CD14-positive monocyte (primary cell): ENCODE measurements at regions not wholly inside any gene's neighbourhood (a gene's known extent, or its start where the extent isn't known, plus 50 kb on each side); places are given as distances from the start of the nearest gene placed in this dataset.

Experiments used
- DNase-seq, 3 donors: peaks; one replicate each; pipeline ENCODE4 v3.0.0-alpha.2; 2011 to 2022
- H2AFZ ChIP-seq: 2 replicates; pipeline ENCODE4 v1.6.0; 2012; ENCODE audit warnings: mild to moderate bottlenecking, low read depth, low read length, inconsistent platforms; ENCODE audit not compliant: insufficient read depth, poor library complexity, severe bottlenecking
- H3K27ac ChIP-seq, 2 donors: 1 replicate in 1 of 2; 2 replicates in 1 of 2; pipeline ENCODE4 v1.5.1; 2012 to 2013; ENCODE audit warnings: low read length in 2 of 2, control low read depth in 1 of 2, inconsistent platforms in 1 of 2, low read depth in 1 of 2, mild to moderate bottlenecking in 1 of 2
- H3K27me3 ChIP-seq, 2 donors: one replicate each; pipeline versions ENCODE4 v1.6.0 to v1.6.1; 2011 to 2013; ENCODE audit warnings: low read length in 2 of 2; ENCODE audit not compliant: control insufficient read depth in 2 of 2, insufficient read depth in 2 of 2
- H3K36me3 ChIP-seq, 2 donors: replicated peaks in 1 of 2; 1 replicate in 1 of 2; 2 replicates in 1 of 2; pipeline versions ENCODE4 v1.5.1 to v1.6.1; 2012 to 2013; ENCODE audit warnings: low read length in 2 of 2, control low read depth in 1 of 2, inconsistent platforms in 1 of 2, mild to moderate bottlenecking in 1 of 2; ENCODE audit not compliant: insufficient read depth in 2 of 2, control insufficient read depth in 1 of 2
- H3K4me1 ChIP-seq, 2 donors: 1 replicate in 1 of 2; 2 replicates in 1 of 2; pipeline versions ENCODE4 v1.5.1 to v1.6.1; 2012 to 2013; ENCODE audit warnings: low read length in 2 of 2, control low read depth in 1 of 2, inconsistent platforms in 1 of 2, mild to moderate bottlenecking in 1 of 2, moderate library complexity in 1 of 2; ENCODE audit not compliant: insufficient read depth in 2 of 2, control insufficient read depth in 1 of 2
- H3K4me2 ChIP-seq: replicated peaks from 2 replicates; pipeline ENCODE3; 2012; ENCODE audit warnings: low read length, moderate library complexity, mild to moderate bottlenecking; ENCODE audit not compliant: poor library complexity, severe bottlenecking; ENCODE audit errors: extremely low read depth
- H3K4me3 ChIP-seq, 3 experiments: fragments of 200-600 bp in 1 of 3; sonication (generic) in 1 of 3; replicated peaks in 1 of 3; 1 replicate in 2 of 3; 2 replicates in 1 of 3; pipeline ENCODE4 v1.5.1; 2011 to 2013; ENCODE audit warnings: low read length in 3 of 3, mild to moderate bottlenecking in 3 of 3, control low read depth in 2 of 3, low read depth in 2 of 3, inconsistent platforms in 1 of 3, moderate library complexity in 1 of 3
- H3K79me2 ChIP-seq: 2 replicates; pipeline ENCODE4 v1.6.0; 2012; ENCODE audit warnings: mild to moderate bottlenecking, control low read depth, inconsistent platforms, low read length, moderate library complexity; ENCODE audit not compliant: insufficient read depth
- H3K9ac ChIP-seq: 2 replicates; pipeline ENCODE4 v1.6.0; 2017; ENCODE audit warnings: low read length, mild to moderate bottlenecking; ENCODE audit not compliant: insufficient read depth, poor library complexity, severe bottlenecking
- H3K9me3 ChIP-seq, 2 donors: replicated peaks in 1 of 2; 1 replicate in 1 of 2; 2 replicates in 1 of 2; pipeline versions ENCODE4 v1.5.1 to v1.6.1; 2012 to 2013; ENCODE audit warnings: low read length in 2 of 2, control low read depth in 1 of 2; ENCODE audit not compliant: control insufficient read depth in 1 of 2, insufficient read depth in 1 of 2
- H4K20me1 ChIP-seq: 2 replicates; pipeline ENCODE4 v1.6.0; 2012; ENCODE audit warnings: mild to moderate bottlenecking, low read length, control low read depth, moderate library complexity; ENCODE audit not compliant: insufficient read depth
- H3K27ac Mint-ChIP-seq, 7 donors: one replicate each; pipeline ENCODE4 v1.8.0; 2020; ENCODE audit warnings: mild to moderate bottlenecking in 7 of 7, mixed read lengths in 7 of 7, moderate library complexity in 6 of 7, inconsistent platforms in 2 of 7
- H3K27me3 Mint-ChIP-seq, 3 donors: one replicate each; pipeline ENCODE4 v1.8.0; 2021 to 2022; ENCODE audit warnings: low read depth in 3 of 3, mild to moderate bottlenecking in 3 of 3, mixed read lengths in 3 of 3, moderate library complexity in 3 of 3, inconsistent platforms in 1 of 3
- H3K36me3 Mint-ChIP-seq, 2 donors: one replicate each; pipeline ENCODE4 v1.8.0; 2020; ENCODE audit warnings: mixed read lengths in 2 of 2, inconsistent platforms in 1 of 2, mild to moderate bottlenecking in 1 of 2
- H3K4me1 Mint-ChIP-seq: one replicate; pipeline ENCODE4 v1.8.0; 2020; ENCODE audit warnings: mild to moderate bottlenecking, mixed read lengths
- H3K4me3 Mint-ChIP-seq, 2 donors: one replicate each; pipeline ENCODE4 v1.8.0; 2020; ENCODE audit warnings: mild to moderate bottlenecking in 2 of 2, mixed read lengths in 2 of 2, moderate library complexity in 1 of 2
- H3K9me3 Mint-ChIP-seq, 7 donors: one replicate each; pipeline ENCODE4 v1.8.0; 2020 to 2022; ENCODE audit warnings: mixed read lengths in 7 of 7, mild to moderate bottlenecking in 6 of 7, moderate library complexity in 6 of 7, inconsistent platforms in 2 of 7
- CTCF ChIP-seq: fragments of 200-600 bp; IDR thresholded peaks from one replicate; pipeline ENCODE4 v1.8.0; 2022; ENCODE audit warnings: antibody characterized with exemption, mild to moderate bottlenecking
- WGBS: methylation state at CpG from one replicate; pipeline ENCODE4 v1.1.5; 2013; ENCODE audit warnings: missing lambda C conversion rate; ENCODE audit not compliant: insufficient coverage; 5-methylcytosine and 5-hydroxymethylcytosine counted together
- intact Hi-C, 2 donors: fragments of 100-400 bp; cut with micrococcal nuclease; formaldehyde crosslinking; loops; one replicate each; pipeline versions ENCODE4 v1.15.0 to v1.15.1; 2023

- Histone ChIP-seq H3K27ac (no peak overlapping the region), H4K20me1 (no peaks in the 10 kb centered on the region), H3K79me2 (no peaks in the 10 kb centered on the region), H3K4me3 (no peak overlapping the region), H3K27me3 (no peaks in the 10 kb centered on the region), H3K9me3 (peaks cover 4 to 12% of the 10 kb centered on the region in 2 donors), H3K4me1 (no peaks in the 10 kb centered on the region), H3K36me3 (no peaks in the 10 kb centered on the region), H3K4me2 (no peak overlapping the region), H2AFZ (no peak overlapping the region), H3K9ac (no peak overlapping the region)
- peaks cover 10 to 25% (median 17%) of the 10 kb centered on the region in 7 donors for H3K9me3 Mint-ChIP-seq
- H3K27me3 Mint-ChIP-seq = peaks cover 0 to 2% (median 0%) of the 10 kb centered on the region in 3 donors
- TF ChIP-seq CTCF = no peak
- WGBS = 100% methylated on average over 1 of the region's 2 CpGs
- no peaks in the 10 kb centered on the region for H3K36me3 Mint-ChIP-seq
- intact Hi-C loops = no loop called here
- H3K4me3 Mint-ChIP-seq = no peak overlapping the region
- no peak for DNase-seq
- H3K27ac Mint-ChIP-seq = peak overlapping the region in 1 of 7 donors; percentile 2
- H3K4me1 Mint-ChIP-seq = no peaks in the 10 kb centered on the region
Measured at GRCh38 chr3:139198186-139198585, 145.6 kb upstream of the MRPS22 start.

GRCh38 chr3:139198929-139199328 lies 144.9 kb upstream of the MRPS22 start:
- Histone ChIP-seq H3K9me3 (peaks cover 4 to 12% of the 10 kb centered on the region in 2 donors), H3K4me3 (no peak overlapping the region), H3K9ac (no peak overlapping the region), H3K4me1 (no peaks in the 10 kb centered on the region), H3K36me3 (no peaks in the 10 kb centered on the region), H3K79me2 (no peaks in the 10 kb centered on the region), H2AFZ (no peak overlapping the region), H3K27ac (no peak overlapping the region), H3K27me3 (no peaks in the 10 kb centered on the region), H4K20me1 (no peaks in the 10 kb centered on the region), H3K4me2 (no peak overlapping the region)
- DNase-seq = no peak
- no peak overlapping the region for H3K4me3 Mint-ChIP-seq
- H3K4me1 Mint-ChIP-seq = no peaks in the 10 kb centered on the region
- no peak overlapping the region for H3K27ac Mint-ChIP-seq
- H3K9me3 Mint-ChIP-seq = peaks cover 10 to 23% (median 16%) of the 10 kb centered on the region in 7 donors
- TF ChIP-seq CTCF = no peak
- no CpG with 5 or more reads among the region's 2 CpGs for WGBS
- intact Hi-C loops = no loop called here
- no peaks in the 10 kb centered on the region for H3K36me3 Mint-ChIP-seq
- H3K27me3 Mint-ChIP-seq = peaks cover 0 to 2% (median 0%) of the 10 kb centered on the region in 3 donors
